HG03025 (cell line): ENCODE measurements at regions not wholly inside any gene's neighbourhood (a gene's known extent, or its start where the extent isn't known, plus 50 kb on each side); places are given as distances from the start of the nearest gene placed in this dataset.
"Not testable (repeated sequence)": the region's sequence is repeated elsewhere in the genome, so short reads cannot be mapped to it uniquely, and the experiment has no call there.

Experiments used
- ATAC-seq: cut with Tn5 transposase; IDR thresholded peaks from one replicate; pipeline ENCODE4 v1.9.1; 2021; ENCODE audit warnings: mild to moderate bottlenecking, moderate library complexity; ENCODE audit not compliant: unreplicated experiment, low FRiP score

- ATAC-seq = no peak
Observed at GRCh38 chr1:9459816-9460407, 79.4 kb upstream of the SLC25A33 start.

GRCh38 chr1:9465640-9466039 is 73.6 kb upstream of the SLC25A33 start:
- no peak for ATAC-seq

DNA sequence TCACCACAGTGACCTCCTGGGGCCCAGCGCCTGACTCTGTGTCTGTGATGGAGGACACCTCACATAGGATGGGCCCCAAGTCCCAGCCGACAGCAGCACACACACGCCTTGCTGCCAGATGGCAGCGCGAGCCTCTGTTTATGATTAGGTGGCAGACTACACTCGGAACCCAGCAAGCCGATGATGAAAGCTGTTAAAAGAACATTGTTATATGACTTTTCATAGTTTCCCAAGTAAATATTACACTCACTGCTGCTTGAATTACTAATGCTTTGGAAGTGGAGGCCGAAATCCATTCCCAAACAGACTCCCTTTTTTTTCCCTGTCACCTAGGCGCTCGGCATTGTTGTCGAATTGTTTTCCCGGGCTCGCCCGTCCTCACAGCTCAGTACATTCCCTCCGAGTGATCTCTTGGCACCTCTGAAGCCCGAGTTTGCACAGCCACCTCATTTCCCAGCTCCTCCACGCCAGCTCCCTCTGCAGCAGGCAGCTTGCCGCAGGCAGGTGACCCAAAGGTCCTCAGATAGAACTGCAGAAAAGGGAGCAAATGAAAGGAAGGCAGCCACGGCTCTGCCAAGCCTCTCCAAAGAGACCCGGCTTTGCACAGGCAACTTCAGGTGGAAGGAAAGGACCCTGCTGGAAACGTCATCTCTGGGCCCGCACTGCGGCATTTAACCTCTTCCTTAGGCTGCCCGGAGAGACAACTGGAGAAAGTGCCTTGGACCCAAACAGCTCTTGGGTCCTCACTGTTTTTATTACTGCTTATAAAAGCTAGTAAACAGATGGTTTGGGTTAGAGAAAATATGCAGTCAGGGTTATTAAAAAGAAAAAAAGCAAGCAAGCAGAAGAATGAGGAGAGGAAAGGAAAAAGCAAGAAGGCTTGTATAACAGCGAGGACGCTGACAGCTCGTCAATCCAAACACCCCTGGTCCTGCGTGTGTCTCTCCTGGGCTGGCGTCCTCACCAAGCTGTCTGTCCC is 72.2 kb upstream of the SLC25A33 start:
- ATAC-seq = no peak

DNA sequence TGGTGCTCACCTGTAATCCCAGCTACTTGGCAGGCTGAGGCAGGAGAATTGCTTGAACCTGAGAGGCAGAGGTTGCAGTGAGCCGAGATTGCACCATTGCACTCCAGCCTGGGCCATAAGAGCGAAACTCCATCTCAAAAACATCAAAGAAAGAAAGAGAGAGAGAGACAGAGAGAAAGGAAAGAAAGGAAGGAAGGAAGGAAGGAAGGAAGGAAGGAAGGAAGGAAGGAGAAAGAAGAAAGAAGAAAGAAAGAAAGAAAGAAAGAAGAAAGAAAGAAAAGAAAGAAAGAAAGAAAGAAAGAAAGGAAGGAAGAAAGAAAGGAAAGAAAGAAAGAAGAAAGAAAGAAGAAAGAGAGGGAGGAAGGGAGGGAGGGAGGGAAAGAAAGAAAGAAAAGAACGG is 69.4 kb upstream of the SLC25A33 start:
- ATAC-seq = not testable (repeated sequence)

DNA sequence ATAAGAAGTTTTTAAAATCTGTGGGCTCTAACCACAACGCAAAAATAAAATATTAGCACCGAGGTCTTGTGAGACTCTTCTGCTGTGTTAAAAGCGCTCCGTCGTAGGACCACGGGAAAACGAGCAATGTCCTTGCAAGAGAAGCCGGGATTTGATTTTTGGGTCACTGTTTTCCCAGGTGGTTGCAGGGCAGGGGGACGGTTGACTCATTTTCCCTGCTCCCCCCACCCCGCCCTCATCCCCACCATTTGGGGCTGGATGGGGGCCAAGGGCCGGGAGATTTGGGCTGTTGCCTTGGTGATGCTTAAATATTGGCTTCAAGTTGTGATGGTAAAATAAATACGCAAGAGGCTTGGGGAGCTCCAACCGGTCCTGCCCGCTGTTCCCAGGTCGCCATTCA is 67.6 kb upstream of the SLC25A33 start:
- no peak for ATAC-seq

- no peak for ATAC-seq
Observed at GRCh38 chr1:9472386-9473031, 66.8 kb upstream of the SLC25A33 start.

GRCh38 chr1:9473032-9473807 is 66.0 kb upstream of the SLC25A33 start:
- ATAC-seq = no peak

GRCh38 chr1:9475061-9475627 is 64.1 kb upstream of the SLC25A33 start:
- ATAC-seq = no peak

DNA sequence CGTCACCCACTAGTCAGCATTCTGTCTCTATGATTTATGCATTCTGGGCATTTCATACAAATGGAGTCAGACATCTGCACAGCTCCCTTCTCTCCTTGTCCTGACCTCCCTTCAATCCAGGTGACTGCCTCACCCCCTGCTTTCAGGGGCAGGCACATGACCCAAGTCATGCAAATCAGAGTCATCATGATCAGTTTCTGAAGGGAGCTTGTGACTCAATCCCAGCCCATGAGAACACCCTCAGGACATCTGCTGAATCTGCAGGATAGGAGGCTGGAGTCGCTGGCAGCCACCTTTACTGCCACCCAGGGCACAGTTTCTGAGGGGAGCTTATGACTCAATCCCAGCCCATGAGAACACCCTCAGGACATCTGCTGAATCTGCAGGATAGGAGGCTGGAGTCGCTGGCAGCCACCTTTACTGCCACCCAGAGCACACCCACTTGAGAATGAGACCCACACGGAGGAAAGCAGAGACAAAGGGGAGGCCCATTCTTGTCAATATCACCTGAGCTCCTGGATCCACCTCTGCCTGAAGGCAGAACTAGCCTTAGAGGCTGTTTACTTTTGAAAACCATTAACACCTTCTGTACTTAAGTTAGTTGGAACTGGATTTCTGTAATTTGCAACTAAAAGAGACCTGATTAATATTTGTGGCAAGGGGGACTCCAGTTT is 62.3 kb upstream of the SLC25A33 start:
- no peak for ATAC-seq

- no peak for ATAC-seq
Observed at GRCh38 chr1:9477535-9477934, 61.7 kb upstream of the SLC25A33 start.

GRCh38 chr1:9478021-9478420 is 61.2 kb upstream of the SLC25A33 start:
- ATAC-seq = no peak

GRCh38 chr1:9481048-9481447 is 58.2 kb upstream of the SLC25A33 start:
- ATAC-seq = no peak

GRCh38 chr1:9482403-9482802 is 56.9 kb upstream of the SLC25A33 start:
- no peak for ATAC-seq

DNA sequence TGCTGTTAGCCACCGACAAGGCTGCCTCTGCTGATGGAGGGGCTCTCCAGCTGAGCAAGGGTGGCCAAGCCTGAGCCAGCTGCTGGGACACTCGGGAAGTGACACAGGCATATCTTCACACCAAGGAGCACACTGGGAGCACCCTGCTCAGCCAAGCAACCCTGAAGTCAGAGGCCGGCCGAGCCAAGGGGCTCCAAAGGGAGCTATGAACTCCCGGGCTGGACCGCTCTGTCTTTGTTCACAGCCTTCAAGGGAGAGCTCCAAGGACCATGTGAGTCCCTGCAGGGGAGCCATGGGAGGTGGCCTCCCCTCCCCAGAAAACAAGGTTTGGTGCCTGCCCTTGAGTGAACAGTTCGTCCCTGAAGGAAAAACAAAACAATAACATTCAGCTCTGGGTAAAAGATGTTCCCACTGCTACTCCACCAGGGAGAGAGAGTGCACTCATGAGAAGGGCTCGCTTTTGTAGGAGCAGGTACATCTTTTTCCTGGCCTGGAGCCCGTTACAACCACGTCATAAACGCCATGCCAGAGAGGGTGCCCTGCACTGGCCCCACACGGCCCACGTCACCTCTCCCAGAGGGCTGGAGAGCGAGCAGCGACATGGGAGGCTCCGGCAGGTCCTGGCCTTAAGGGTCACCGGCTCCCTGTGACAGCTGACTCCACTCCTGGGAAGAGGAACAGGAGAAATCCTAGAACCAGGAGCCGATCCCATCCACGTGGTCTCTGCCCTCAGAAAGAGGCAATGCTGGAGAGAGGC is 56.3 kb upstream of the SLC25A33 start:
- no peak for ATAC-seq

GRCh38 chr1:9486466-9487140 is 52.7 kb upstream of the SLC25A33 start:
- ATAC-seq = no peak
